ENCODE measurements at regions not wholly inside any gene's neighbourhood (a gene's known extent, or its start where the extent isn't known, plus 50 kb on each side); places are given as distances from the start of the nearest gene placed in this dataset.

- H3K4me3 ChIP-seq (ENCODE audit: low read depth, low read length), result no peak overlapping the region
- H3K9me3 ChIP-seq (ENCODE audit: severe bottlenecking), result no peaks in the 10 kb centered on the region
- no peak for TF ChIP-seq CTCF (IDR thresholded peaks at IDR 0.05; ENCODE audit: low read depth, low read length)
- no peak overlapping the region for H3K27ac ChIP-seq
- no peaks in the 10 kb centered on the region for H3K27me3 ChIP-seq (ENCODE audit: insufficient read depth, low read depth, severe bottlenecking)
- no peak for DNase-seq
- no peaks in the 10 kb centered on the region for H3K36me3 ChIP-seq
Measured at GRCh38 chr3:187840856-187841255, 95.6 kb upstream of the BCL6 start.

DNA sequence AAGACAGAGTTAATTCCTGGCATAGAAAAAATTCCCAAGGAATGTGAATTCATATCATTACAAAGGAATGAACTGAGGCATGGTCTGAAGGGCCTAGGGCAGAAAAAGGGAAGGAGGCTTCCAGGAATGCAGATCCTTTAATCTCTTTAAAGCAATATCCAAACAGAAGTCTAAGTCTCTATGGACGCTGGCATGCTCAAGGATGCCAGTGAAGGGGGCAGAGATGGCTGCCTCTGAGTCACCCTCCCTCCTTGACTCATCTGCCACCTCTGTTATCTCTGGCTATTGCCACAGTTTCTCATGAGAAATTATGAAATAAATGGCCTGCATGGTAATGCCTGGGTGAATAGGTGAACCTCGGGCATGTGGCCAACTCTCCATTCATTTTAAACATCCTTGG lies 96.3 kb upstream of the BCL6 start:
- TF ChIP-seq CTCF (IDR thresholded peaks at IDR 0.05; ENCODE audit: low read depth, low read length), result no peak
- Histone ChIP-seq H3K36me3 (no peaks in the 10 kb centered on the region), H3K9me3 (ENCODE audit: severe bottlenecking) (no peaks in the 10 kb centered on the region), H3K4me3 (ENCODE audit: low read depth, low read length) (no peak overlapping the region), H3K27me3 (ENCODE audit: insufficient read depth, low read depth, severe bottlenecking) (no peaks in the 10 kb centered on the region), H3K27ac (no peak overlapping the region)
- no peak for DNase-seq

DNA sequence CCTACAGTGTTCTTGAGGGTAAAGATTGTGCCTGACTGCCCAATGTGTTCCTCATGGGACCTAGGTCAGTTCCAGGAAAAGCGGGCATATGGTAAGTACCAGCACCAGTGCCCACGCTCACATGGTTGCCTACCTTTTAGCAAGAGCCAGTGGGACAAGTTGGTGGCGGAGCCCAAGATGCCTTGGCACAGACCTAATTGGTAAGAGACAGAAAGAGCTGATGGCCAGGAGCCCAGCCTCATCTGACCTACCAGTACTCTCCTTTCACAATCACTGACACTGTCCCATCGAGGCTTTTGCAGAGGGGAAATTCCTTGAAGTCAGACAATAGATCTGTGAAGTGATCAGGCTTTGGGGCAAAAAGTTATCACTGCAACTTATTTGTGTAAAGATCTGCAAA lies 98.4 kb upstream of the BCL6 start:
- TF ChIP-seq CTCF (IDR thresholded peaks at IDR 0.05; ENCODE audit: low read depth, low read length), result no peak
- H3K36me3 ChIP-seq, result no peaks in the 10 kb centered on the region
- H3K9me3 ChIP-seq (ENCODE audit: severe bottlenecking), result no peaks in the 10 kb centered on the region
- H3K27ac ChIP-seq, result no peak overlapping the region
- DNase-seq, result no peak
- no peaks in the 10 kb centered on the region for H3K27me3 ChIP-seq (ENCODE audit: insufficient read depth, low read depth, severe bottlenecking)
- no peak overlapping the region for H3K4me3 ChIP-seq (ENCODE audit: low read depth, low read length)

DNA sequence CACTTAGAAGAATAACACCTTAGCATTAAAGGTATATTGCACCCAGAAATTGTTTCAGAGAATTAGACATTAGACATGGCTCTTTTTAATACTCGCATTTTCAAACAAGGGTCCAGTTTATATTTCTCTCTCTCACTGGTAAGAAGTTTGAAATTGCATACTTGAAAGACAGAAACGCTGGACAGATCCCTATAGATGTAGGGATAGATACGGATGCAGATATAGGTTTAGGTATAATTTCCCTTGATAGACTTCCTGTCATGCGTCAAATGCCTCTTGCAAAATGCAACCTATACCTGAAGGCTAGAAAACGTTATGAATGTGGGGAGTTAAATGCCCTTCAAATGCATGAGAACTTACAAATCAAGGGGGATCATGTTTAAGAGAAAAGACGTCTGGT lies 99.4 kb upstream of the BCL6 start:
- Histone ChIP-seq H3K4me3 (ENCODE audit: low read depth, low read length) (no peak overlapping the region), H3K27me3 (ENCODE audit: insufficient read depth, low read depth, severe bottlenecking) (no peaks in the 10 kb centered on the region), H3K36me3 (no peaks in the 10 kb centered on the region), H3K27ac (no peak overlapping the region), H3K9me3 (ENCODE audit: severe bottlenecking) (no peaks in the 10 kb centered on the region)
- no peak for TF ChIP-seq CTCF (IDR thresholded peaks at IDR 0.05; ENCODE audit: low read depth, low read length)
- no peak for DNase-seq

- no peak overlapping the region for H3K27ac ChIP-seq
- no peak overlapping the region for H3K4me3 ChIP-seq (ENCODE audit: low read depth, low read length)
- TF ChIP-seq CTCF (IDR thresholded peaks at IDR 0.05; ENCODE audit: low read depth, low read length), result no peak
- no peaks in the 10 kb centered on the region for H3K36me3 ChIP-seq
- no peaks in the 10 kb centered on the region for H3K27me3 ChIP-seq (ENCODE audit: insufficient read depth, low read depth, severe bottlenecking)
- H3K9me3 ChIP-seq (ENCODE audit: severe bottlenecking), result no peaks in the 10 kb centered on the region
- no peak for DNase-seq
Measured at GRCh38 chr3:187845826-187846225, 100.6 kb upstream of the BCL6 start.

DNA sequence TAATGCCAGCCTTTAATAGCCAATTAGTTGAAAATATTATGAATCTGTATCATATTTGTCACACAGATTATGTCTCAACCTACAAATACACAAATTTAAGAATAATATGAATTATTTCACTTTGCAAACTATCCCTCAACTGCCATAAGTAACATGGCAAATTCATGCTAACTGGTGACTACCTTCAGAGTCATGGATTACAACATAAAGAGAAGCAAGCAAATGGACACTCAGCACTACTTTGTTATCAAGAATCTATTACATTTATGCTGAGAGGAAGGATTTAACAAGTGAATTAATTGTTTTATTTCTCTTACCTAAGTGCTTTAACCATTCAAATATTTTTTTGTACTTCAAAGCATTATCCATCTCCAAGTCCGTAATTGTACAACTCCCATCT lies 103.1 kb upstream of the BCL6 start:
- H3K4me3 ChIP-seq (ENCODE audit: low read depth, low read length), result no peak overlapping the region
- TF ChIP-seq CTCF (IDR thresholded peaks at IDR 0.05; ENCODE audit: low read depth, low read length), result no peak
- no peaks in the 10 kb centered on the region for H3K27me3 ChIP-seq (ENCODE audit: insufficient read depth, low read depth, severe bottlenecking)
- no peak overlapping the region for H3K27ac ChIP-seq
- no peaks in the 10 kb centered on the region for H3K36me3 ChIP-seq
- no peak for DNase-seq
- no peaks in the 10 kb centered on the region for H3K9me3 ChIP-seq (ENCODE audit: severe bottlenecking)

Data from WERI-Rb-1 (cell line).